Dendritic cell treated with granulocyte-macrophage colony-stimulating factor and Interleukin-4, amounts not matched to agents 40 ng/mL and 50 ng/mL, for 4 days (primary cell): ENCODE measurements at regions not wholly inside any gene's neighbourhood (a gene's known extent, or its start where the extent isn't known, plus 50 kb on each side); places are given as distances from the start of the nearest gene placed in this dataset.

Experiments used
- H3K27ac Mint-ChIP-seq: one replicate; pipeline ENCODE4 v1.8.0; 2022; ENCODE audit warnings: mild to moderate bottlenecking, mixed read lengths
- H3K27me3 Mint-ChIP-seq: one replicate; pipeline ENCODE4 v1.8.0; 2022; ENCODE audit warnings: mild to moderate bottlenecking, mixed read lengths
- H3K36me3 Mint-ChIP-seq: one replicate; pipeline ENCODE4 v1.8.0; 2022; ENCODE audit warnings: low read depth, mixed read lengths
- H3K4me1 Mint-ChIP-seq: one replicate; pipeline ENCODE4 v1.8.0; 2022; ENCODE audit warnings: low read depth, mixed read lengths
- H3K4me3 Mint-ChIP-seq: one replicate; pipeline ENCODE4 v1.8.0; 2022; ENCODE audit warnings: mild to moderate bottlenecking, moderate library complexity, mixed read lengths
- H3K9me3 Mint-ChIP-seq: one replicate; pipeline ENCODE4 v1.8.0; 2022; ENCODE audit warnings: mixed read lengths
- intact Hi-C: fragments of 100-400 bp; cut with micrococcal nuclease; formaldehyde crosslinking; loops from one replicate; pipeline ENCODE4 v1.15.0; 2022

- intact Hi-C loops = no loop called here
- Mint-ChIP-seq H3K4me1 (no peaks in the 10 kb centered on the region), H3K9me3 (peaks cover 30% of the 10 kb centered on the region), H3K36me3 (no peaks in the 10 kb centered on the region), H3K27me3 (no peaks in the 10 kb centered on the region), H3K4me3 (no peak overlapping the region), H3K27ac (no peak overlapping the region)
These were observed 90.2 kb downstream of the SHOX start for GRCh38 chrX:720825-721224.

GRCh38 chrX:720250-720649, 89.7 kb downstream of the SHOX start:
- Mint-ChIP-seq H3K27ac (no peak overlapping the region), H3K27me3 (no peaks in the 10 kb centered on the region), H3K4me1 (no peaks in the 10 kb centered on the region), H3K4me3 (no peak overlapping the region), H3K9me3 (peaks cover 30% of the 10 kb centered on the region), H3K36me3 (no peaks in the 10 kb centered on the region)
- intact Hi-C loops = no loop called here

- no peaks in the 10 kb centered on the region for H3K27me3 Mint-ChIP-seq
- peaks cover 22% of the 10 kb centered on the region for H3K9me3 Mint-ChIP-seq
- H3K36me3 Mint-ChIP-seq = no peaks in the 10 kb centered on the region
- no peak overlapping the region for H3K4me3 Mint-ChIP-seq
- intact Hi-C loops = no loop called here
- no peaks in the 10 kb centered on the region for H3K4me1 Mint-ChIP-seq
- H3K27ac Mint-ChIP-seq = no peak overlapping the region
These were observed 85.5 kb downstream of the SHOX start for GRCh38 chrX:716136-716535.

GRCh38 chrX:714131-714530, 83.5 kb downstream of the SHOX start:
- peaks cover 22% of the 10 kb centered on the region for H3K9me3 Mint-ChIP-seq
- no peak overlapping the region for H3K27ac Mint-ChIP-seq
- H3K27me3 Mint-ChIP-seq = no peaks in the 10 kb centered on the region
- H3K4me3 Mint-ChIP-seq = no peak overlapping the region
- no peaks in the 10 kb centered on the region for H3K4me1 Mint-ChIP-seq
- intact Hi-C loops = no loop called here
- no peaks in the 10 kb centered on the region for H3K36me3 Mint-ChIP-seq
